ENCODE measurements at regions not wholly inside any gene's neighbourhood (a gene's known extent, or its start where the extent isn't known, plus 50 kb on each side); places are given as distances from the start of the nearest gene placed in this dataset.

GRCh38 chr1:245003246-245003645 is 138.9 kb upstream of the HNRNPU start:
- no peaks in the 10 kb centered on the region for H3K9me3 Mint-ChIP-seq
- peaks cover 4% of the 10 kb centered on the region; the same call in 2 of the 3 replicates for H3K4me1 Mint-ChIP-seq
- no peak for TF ChIP-seq NANOG (IDR thresholded peaks at IDR 0.05; ENCODE audit: borderline replicate concordance)
- no peak for TF ChIP-seq ZNF114 (CRISPR knock-in tag; IDR thresholded peaks at IDR 0.05)
- TF ChIP-seq EZH2phosphoT487 (IDR thresholded peaks at IDR 0.05; ENCODE audit: unreplicated experiment), result no peak
- TF ChIP-seq, protein P1, sequence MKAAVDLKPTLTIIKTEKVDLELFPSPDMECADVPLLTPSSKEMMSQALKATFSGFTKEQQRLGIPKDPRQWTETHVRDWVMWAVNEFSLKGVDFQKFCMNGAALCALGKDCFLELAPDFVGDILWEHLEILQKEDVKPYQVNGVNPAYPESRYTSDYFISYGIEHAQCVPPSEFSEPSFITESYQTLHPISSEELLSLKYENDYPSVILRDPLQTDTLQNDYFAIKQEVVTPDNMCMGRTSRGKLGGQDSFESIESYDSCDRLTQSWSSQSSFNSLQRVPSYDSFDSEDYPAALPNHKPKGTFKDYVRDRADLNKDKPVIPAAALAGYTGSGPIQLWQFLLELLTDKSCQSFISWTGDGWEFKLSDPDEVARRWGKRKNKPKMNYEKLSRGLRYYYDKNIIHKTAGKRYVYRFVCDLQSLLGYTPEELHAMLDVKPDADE (IDR thresholded peaks at IDR 0.05), result no peak
- TF ChIP-seq, protein P2, sequence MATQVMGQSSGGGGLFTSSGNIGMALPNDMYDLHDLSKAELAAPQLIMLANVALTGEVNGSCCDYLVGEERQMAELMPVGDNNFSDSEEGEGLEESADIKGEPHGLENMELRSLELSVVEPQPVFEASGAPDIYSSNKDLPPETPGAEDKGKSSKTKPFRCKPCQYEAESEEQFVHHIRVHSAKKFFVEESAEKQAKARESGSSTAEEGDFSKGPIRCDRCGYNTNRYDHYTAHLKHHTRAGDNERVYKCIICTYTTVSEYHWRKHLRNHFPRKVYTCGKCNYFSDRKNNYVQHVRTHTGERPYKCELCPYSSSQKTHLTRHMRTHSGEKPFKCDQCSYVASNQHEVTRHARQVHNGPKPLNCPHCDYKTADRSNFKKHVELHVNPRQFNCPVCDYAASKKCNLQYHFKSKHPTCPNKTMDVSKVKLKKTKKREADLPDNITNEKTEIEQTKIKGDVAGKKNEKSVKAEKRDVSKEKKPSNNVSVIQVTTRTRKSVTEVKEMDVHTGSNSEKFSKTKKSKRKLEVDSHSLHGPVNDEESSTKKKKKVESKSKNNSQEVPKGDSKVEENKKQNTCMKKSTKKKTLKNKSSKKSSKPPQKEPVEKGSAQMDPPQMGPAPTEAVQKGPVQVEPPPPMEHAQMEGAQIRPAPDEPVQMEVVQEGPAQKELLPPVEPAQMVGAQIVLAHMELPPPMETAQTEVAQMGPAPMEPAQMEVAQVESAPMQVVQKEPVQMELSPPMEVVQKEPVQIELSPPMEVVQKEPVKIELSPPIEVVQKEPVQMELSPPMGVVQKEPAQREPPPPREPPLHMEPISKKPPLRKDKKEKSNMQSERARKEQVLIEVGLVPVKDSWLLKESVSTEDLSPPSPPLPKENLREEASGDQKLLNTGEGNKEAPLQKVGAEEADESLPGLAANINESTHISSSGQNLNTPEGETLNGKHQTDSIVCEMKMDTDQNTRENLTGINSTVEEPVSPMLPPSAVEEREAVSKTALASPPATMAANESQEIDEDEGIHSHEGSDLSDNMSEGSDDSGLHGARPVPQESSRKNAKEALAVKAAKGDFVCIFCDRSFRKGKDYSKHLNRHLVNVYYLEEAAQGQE (IDR thresholded peaks at IDR 0.05; ENCODE audit: unreplicated experiment), result no peak
- ATAC-seq (no peak), DNase-seq (ENCODE audit: low spot score) (no peak)
- no peaks in the 10 kb centered on the region for H3F3A ChIP-seq (replicated peaks; ENCODE audit: low read depth)
- H3K27ac Mint-ChIP-seq, result no peak overlapping the region
- H3K36me3 ChIP-seq (ENCODE audit: insufficient read depth), result no peaks in the 10 kb centered on the region
- no peaks in the 10 kb centered on the region for H3K27me3 ChIP-seq (ENCODE audit: insufficient read depth)
- no peaks in the 10 kb centered on the region for H3K36me3 Mint-ChIP-seq (ENCODE audit: low read depth)
- no peak overlapping the region for H2AFZ ChIP-seq
- no peaks in the 10 kb centered on the region for H3K4me1 ChIP-seq (ENCODE audit: insufficient read depth)
- no peaks in the 10 kb centered on the region for H4K20me1 ChIP-seq (replicated peaks; ENCODE audit: insufficient read depth)
- no peak overlapping the region for H3K4me3 ChIP-seq
- H3K4me3 Mint-ChIP-seq, result no peak overlapping the region
- H3K9me2 ChIP-seq (ENCODE audit: insufficient read depth), result no peaks in the 10 kb centered on the region
- no peak overlapping the region for H3K4me2 ChIP-seq
- H3K79me2 ChIP-seq (replicated peaks; ENCODE audit: insufficient read depth), result no peaks in the 10 kb centered on the region
- H3K27ac ChIP-seq (ENCODE audit: low read depth), result no peak overlapping the region
- peaks cover 5% of the 10 kb centered on the region for H3K27me3 Mint-ChIP-seq (ENCODE audit: insufficient read depth, low read depth, poor library complexity)

GRCh38 chr1:245001252-245001651 is 136.9 kb upstream of the HNRNPU start:
- Histone ChIP-seq H3K79me2 (replicated peaks; ENCODE audit: insufficient read depth) (no peaks in the 10 kb centered on the region), H3K4me3 (no peak overlapping the region), H4K20me1 (replicated peaks; ENCODE audit: insufficient read depth) (no peaks in the 10 kb centered on the region), H2AFZ (no peak overlapping the region), H3K4me1 (ENCODE audit: insufficient read depth) (no peaks in the 10 kb centered on the region), H3K4me2 (no peak overlapping the region), H3K27ac (ENCODE audit: low read depth) (no peak overlapping the region), H3K9me2 (ENCODE audit: insufficient read depth) (no peaks in the 10 kb centered on the region), H3K36me3 (ENCODE audit: insufficient read depth) (no peaks in the 10 kb centered on the region), H3F3A (replicated peaks; ENCODE audit: low read depth) (no peaks in the 10 kb centered on the region), H3K27me3 (ENCODE audit: insufficient read depth) (no peaks in the 10 kb centered on the region)
- no peaks in the 10 kb centered on the region for H3K36me3 Mint-ChIP-seq (ENCODE audit: low read depth)
- H3K4me1 Mint-ChIP-seq, result peaks cover 4% of the 10 kb centered on the region; the same call in 2 of the 3 replicates
- H3K4me3 Mint-ChIP-seq, result no peak overlapping the region
- ATAC-seq, result no peak
- H3K27ac Mint-ChIP-seq, result no peak overlapping the region
- H3K9me3 Mint-ChIP-seq, result no peaks in the 10 kb centered on the region
- peaks cover 5% of the 10 kb centered on the region for H3K27me3 Mint-ChIP-seq (ENCODE audit: insufficient read depth, low read depth, poor library complexity)
- DNase-seq (ENCODE audit: low spot score), result no peak
- TF ChIP-seq ZNF114 (CRISPR knock-in tag; IDR thresholded peaks at IDR 0.05) (no peak), POLR2AphosphoS5 (IDR thresholded peaks at IDR 0.05; ENCODE audit: low read depth) (no peak), STAT1 (IDR thresholded peaks at IDR 0.05; ENCODE audit: unreplicated experiment) (no peak), CREB1 (CRISPR knock-in tag; IDR thresholded peaks at IDR 0.05; ENCODE audit: low read depth) (no peak), ZNF331 (CRISPR knock-in tag; IDR thresholded peaks at IDR 0.05; ENCODE audit: low read depth) (no peak), NANOG (IDR thresholded peaks at IDR 0.05; ENCODE audit: borderline replicate concordance) (no peak), EZH2 (IDR thresholded peaks at IDR 0.05; ENCODE audit: low read depth, unreplicated experiment) (no peak), CTCF (conservative IDR thresholded peaks at IDR 0.05; ENCODE audit: low read depth in 2 of 2) (no peak), JUNB (IDR thresholded peaks at IDR 0.05; ENCODE audit: unreplicated experiment) (no peak), EZH2phosphoT487 (IDR thresholded peaks at IDR 0.05; ENCODE audit: unreplicated experiment) (no peak)
- TF ChIP-seq, protein P2 (IDR thresholded peaks at IDR 0.05; ENCODE audit: unreplicated experiment), result no peak
- TF ChIP-seq, protein P1 (IDR thresholded peaks at IDR 0.05), result no peak
